Right atrium auricular region (tissue), 2 donors: ENCODE measurements at regions not wholly inside any gene's neighbourhood (a gene's known extent, or its start where the extent isn't known, plus 50 kb on each side); places are given as distances from the start of the nearest gene placed in this dataset.

Experiments
- DNase-seq: peaks from one replicate; pipeline ENCODE4 v3.0.0-alpha.2; 2019; ENCODE audit warnings: low spot score
- H3K27ac ChIP-seq, 2 donors: fragments of 200-600 bp; sonication (generic); 1 replicate in 1 of 2; 2 replicates in 1 of 2; pipeline ENCODE4 v1.5.1; 2016 to 2019
- H3K27me3 ChIP-seq, 2 donors: fragments of 200-600 bp; sonication (generic); one replicate each; pipeline versions ENCODE4 v1.5.1 to v1.6.0; 2017 to 2019
- H3K36me3 ChIP-seq: fragments of 200-600 bp; sonication (generic); one replicate; pipeline ENCODE4 v1.5.1; 2016
- H3K4me1 ChIP-seq, 2 donors: fragments of 200-600 bp; sonication (generic); one replicate each; pipeline versions ENCODE4 v1.5.1 to v1.6.0; 2017 to 2019
- H3K4me3 ChIP-seq, 2 donors: fragments of 200-600 bp; sonication (generic); 1 replicate in 1 of 2; 2 replicates in 1 of 2; pipeline ENCODE4 v1.5.1; 2017 to 2019; ENCODE audit warnings: mild to moderate bottlenecking in 1 of 2, moderate library complexity in 1 of 2
- H3K9me3 ChIP-seq, 2 donors: fragments of 200-600 bp; sonication (generic); one replicate each; pipeline ENCODE4 v1.5.1; 2019
- TF ChIP-seq, protein P1 (sequence below), 2 donors: fragments of 200-600 bp; sonication (generic); IDR thresholded peaks; one replicate each; pipeline ENCODE4 v1.5.1; 2019; ENCODE audit warnings: antibody characterized with exemption in 2 of 2

DNA sequence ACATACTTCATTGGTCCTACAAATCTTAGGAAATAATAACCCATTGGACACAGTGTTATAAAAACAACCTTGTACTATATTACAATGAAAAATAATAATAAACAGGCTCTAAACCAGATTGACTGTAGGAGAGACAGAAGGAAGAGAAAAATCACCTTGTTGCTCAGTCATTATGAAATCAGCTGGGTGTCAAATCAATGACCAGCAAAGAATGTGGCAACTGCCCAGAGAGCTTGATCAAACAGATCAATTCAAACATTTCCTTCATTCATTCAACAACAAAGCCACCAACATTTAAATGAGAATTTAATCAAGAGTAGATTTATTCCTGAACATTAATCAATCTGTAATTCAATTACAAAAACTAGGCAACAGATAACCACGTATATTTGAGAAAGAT, 671.9 kb upstream of the CHAC2 start:
- TF ChIP-seq, protein P1, sequence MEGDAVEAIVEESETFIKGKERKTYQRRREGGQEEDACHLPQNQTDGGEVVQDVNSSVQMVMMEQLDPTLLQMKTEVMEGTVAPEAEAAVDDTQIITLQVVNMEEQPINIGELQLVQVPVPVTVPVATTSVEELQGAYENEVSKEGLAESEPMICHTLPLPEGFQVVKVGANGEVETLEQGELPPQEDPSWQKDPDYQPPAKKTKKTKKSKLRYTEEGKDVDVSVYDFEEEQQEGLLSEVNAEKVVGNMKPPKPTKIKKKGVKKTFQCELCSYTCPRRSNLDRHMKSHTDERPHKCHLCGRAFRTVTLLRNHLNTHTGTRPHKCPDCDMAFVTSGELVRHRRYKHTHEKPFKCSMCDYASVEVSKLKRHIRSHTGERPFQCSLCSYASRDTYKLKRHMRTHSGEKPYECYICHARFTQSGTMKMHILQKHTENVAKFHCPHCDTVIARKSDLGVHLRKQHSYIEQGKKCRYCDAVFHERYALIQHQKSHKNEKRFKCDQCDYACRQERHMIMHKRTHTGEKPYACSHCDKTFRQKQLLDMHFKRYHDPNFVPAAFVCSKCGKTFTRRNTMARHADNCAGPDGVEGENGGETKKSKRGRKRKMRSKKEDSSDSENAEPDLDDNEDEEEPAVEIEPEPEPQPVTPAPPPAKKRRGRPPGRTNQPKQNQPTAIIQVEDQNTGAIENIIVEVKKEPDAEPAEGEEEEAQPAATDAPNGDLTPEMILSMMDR (IDR thresholded peaks at IDR 0.05): no peak
- Histone ChIP-seq H3K27ac (no peak overlapping the region), H3K36me3 (no peaks in the 10 kb centered on the region), H3K9me3 (no peaks in the 10 kb centered on the region), H3K4me1 (no peaks in the 10 kb centered on the region), H3K27me3 (no peaks in the 10 kb centered on the region), H3K4me3 (no peak overlapping the region)
- no peak for DNase-seq

DNA sequence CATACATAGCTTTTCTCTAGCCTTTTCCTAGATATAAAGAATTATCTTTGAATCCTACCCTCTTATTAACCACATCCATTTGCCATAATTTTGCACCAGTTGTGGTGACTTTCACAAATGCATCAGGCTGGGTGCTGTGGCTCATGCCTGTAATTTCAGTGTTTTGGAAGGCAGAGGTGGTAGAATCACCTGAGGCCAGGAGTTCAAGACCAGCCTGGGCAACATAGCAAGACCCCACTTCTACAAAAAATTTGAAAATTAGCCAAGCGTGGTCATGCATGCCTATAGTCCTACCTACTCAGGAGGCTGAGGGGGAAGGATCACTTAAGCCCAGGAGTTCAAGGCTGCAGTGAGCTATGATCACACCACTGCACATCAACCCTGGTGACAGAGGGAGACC, 672.4 kb upstream of the CHAC2 start:
- no peaks in the 10 kb centered on the region for H3K4me1 ChIP-seq
- no peak overlapping the region for H3K4me3 ChIP-seq
- TF ChIP-seq, protein P1 (IDR thresholded peaks at IDR 0.05): no peak
- DNase-seq: no peak
- no peak overlapping the region for H3K27ac ChIP-seq
- H3K27me3 ChIP-seq: no peaks in the 10 kb centered on the region
- H3K36me3 ChIP-seq: no peaks in the 10 kb centered on the region
- H3K9me3 ChIP-seq: no peaks in the 10 kb centered on the region

DNA sequence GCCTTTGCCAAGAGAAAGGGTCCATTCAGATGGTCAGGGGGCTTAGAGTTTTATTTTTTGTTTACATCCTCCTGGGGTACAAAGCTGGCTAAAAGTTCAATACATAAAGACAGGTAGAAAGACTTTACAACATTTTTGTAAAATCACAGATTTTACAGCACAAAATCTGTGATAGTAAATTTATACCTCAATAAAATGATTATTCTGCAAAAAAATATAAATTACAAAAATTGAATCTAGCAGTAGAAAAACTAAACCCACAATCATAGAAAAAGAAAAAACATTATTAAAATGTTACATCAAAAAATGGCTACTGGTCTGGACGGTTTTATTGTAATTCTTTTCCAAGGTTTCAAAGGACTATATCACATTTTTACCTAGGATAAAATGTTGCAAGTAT, 674.2 kb upstream of the CHAC2 start:
- no peak overlapping the region for H3K27ac ChIP-seq
- H3K36me3 ChIP-seq: no peaks in the 10 kb centered on the region
- TF ChIP-seq, protein P1 (IDR thresholded peaks at IDR 0.05): no peak

DNA sequence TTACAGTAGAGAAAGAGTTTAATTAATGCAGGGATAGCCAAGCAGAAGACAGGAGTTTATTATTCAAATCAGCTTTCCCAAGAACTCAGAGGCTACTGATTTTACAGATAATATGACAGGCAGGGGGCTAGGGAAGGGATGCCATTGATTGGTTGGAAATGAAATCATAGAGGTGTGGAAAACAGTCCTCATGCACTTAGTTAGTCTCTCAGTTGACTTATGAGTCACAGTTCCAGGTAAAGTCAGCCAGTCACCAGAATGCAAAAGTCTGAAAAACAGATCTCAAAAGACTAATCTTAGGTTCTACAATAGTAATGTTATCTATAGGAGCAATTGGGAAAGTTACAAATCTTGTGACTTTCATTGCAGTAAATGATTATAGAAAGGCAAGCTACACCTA, 676.4 kb upstream of the CHAC2 start:
- TF ChIP-seq, protein P1 (IDR thresholded peaks at IDR 0.05): no peak
- Histone ChIP-seq H3K27ac (no peak overlapping the region), H3K4me3 (no peak overlapping the region), H3K9me3 (no peaks in the 10 kb centered on the region), H3K4me1 (no peaks in the 10 kb centered on the region), H3K27me3 (no peaks in the 10 kb centered on the region), H3K36me3 (no peaks in the 10 kb centered on the region)
- DNase-seq: no peak

More for the DNA sequence above, 674.2 kb upstream of the CHAC2 start:
- DNase-seq: no peak
- H3K27me3 ChIP-seq: no peaks in the 10 kb centered on the region
- H3K9me3 ChIP-seq: no peaks in the 10 kb centered on the region
- H3K4me1 ChIP-seq: no peaks in the 10 kb centered on the region
- H3K4me3 ChIP-seq: no peak overlapping the region

DNA sequence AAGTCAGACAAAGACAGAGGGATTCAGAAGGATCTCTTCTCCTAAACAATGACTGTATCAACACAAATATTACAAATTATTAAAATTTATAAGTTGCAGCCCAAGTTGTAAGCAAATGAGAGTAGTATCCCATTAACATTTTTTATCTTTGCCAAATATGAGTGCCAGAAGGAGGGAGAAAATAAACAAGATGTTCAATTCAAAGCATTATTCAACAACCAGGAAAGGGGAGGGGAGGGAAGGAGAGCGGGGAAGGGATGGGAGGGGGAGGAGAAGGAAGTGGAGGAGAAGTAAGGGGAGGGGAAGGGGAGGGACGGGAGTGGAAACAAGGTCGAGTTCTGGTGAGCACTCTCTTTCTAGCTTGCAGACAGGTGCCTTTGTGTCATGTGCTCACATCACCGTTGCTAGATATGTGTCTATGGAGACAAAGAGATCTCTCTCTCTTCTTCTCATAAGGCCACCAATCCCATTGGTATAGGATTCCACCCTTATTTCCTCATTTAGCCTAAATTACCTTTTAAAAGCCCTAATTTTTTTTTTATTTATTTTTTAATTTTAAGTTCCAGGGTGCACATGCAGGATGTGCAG, 679.6 kb upstream of the CHAC2 start:
- H3K36me3 ChIP-seq: no peaks in the 10 kb centered on the region
- no peaks in the 10 kb centered on the region for H3K4me1 ChIP-seq
- H3K4me3 ChIP-seq: no peak overlapping the region
- TF ChIP-seq, protein P1 (IDR thresholded peaks at IDR 0.05): no peak
- no peak overlapping the region for H3K27ac ChIP-seq
- H3K9me3 ChIP-seq: no peaks in the 10 kb centered on the region
- DNase-seq: no peak
- no peaks in the 10 kb centered on the region for H3K27me3 ChIP-seq

DNA sequence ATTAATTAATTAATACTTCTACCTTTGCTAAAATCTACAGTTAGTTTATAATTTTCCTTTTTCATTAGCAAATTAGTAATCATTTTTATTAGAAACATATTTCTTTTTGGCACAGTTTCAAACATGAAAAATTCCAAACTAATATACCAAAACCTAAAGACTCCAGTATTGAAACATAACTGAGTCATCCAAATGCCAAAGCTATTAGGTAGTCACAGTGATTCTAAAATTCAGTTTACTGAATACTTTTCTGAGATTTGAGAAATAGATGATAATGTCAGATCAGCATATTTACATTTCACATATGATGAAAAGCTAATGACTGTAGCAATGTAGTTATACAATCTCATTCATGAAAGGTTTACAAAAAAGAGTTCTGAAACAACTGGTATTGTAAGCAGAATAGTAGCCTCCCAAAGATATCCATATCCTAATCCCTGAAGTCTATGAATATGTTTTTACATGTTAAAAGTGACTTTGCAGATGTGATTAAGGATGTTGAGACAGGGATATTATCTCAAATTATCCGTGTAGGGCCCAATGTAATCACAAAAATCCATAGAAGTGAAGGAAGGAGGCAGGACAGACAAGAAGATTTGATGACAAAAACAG, 680.2 kb upstream of the CHAC2 start:
- Histone ChIP-seq H3K27me3 (no peaks in the 10 kb centered on the region), H3K4me1 (no peaks in the 10 kb centered on the region), H3K4me3 (no peak overlapping the region), H3K27ac (no peak overlapping the region), H3K9me3 (no peaks in the 10 kb centered on the region), H3K36me3 (no peaks in the 10 kb centered on the region)
- TF ChIP-seq, protein P1 (IDR thresholded peaks at IDR 0.05): no peak
- DNase-seq: no peak
